H1 (cell line): ENCODE measurements at regions not wholly inside any gene's neighbourhood (a gene's known extent, or its start where the extent isn't known, plus 50 kb on each side); places are given as distances from the start of the nearest gene placed in this dataset.

ENCODE experiments used
- CTCF ChIA-PET: fragments of 300-600 bp; sonication (Branson Sonifier 250); formaldehyde crosslinking; loops from one replicate; lab custom pipeline; 2021; ENCODE audit not compliant: partially characterized antibody; lab: Charles Lee
- POLR2A ChIA-PET: fragments of 300-600 bp; sonication (Branson Sonifier 250); formaldehyde crosslinking; loops from one replicate; lab custom pipeline; 2021; ENCODE audit warnings: inconsistent platforms; ENCODE audit not compliant: partially characterized antibody; lab: Charles Lee
- DNase-seq, 2 experiments: peaks; one replicate each; pipeline versions ENCODE4 v3.0.0 to v3.0.0-alpha.2; 2010 to 2022; ENCODE audit warnings: low spot score in 2 of 2, low read depth in 1 of 2, mixed read lengths in 1 of 2
- FAIRE-seq: peaks from 2 replicates; lab custom pipeline; 2011; peaks lifted over from hg19 to GRCh38; lab: Jason Lieb, UNC
- H2AFZ ChIP-seq: 2 replicates; pipeline ENCODE4 v1.8.1; 2012; ENCODE audit warnings: low read length, inconsistent platforms
- H2AK5ac ChIP-seq: 2 replicates; pipeline ENCODE4 v1.6.1; 2013; ENCODE audit warnings: low read depth, low read length
- H2BK120ac ChIP-seq: replicated peaks from 2 replicates; pipeline ENCODE3; 2013; ENCODE audit warnings: low read depth, low read length, inconsistent platforms
- H2BK12ac ChIP-seq: 2 replicates; pipeline ENCODE4 v1.6.1; 2013; ENCODE audit warnings: low read depth, low read length
- H2BK15ac ChIP-seq: 2 replicates; pipeline ENCODE4 v1.6.1; 2013; ENCODE audit warnings: low read length
- H2BK20ac ChIP-seq: 2 replicates; pipeline ENCODE4 v1.6.1; 2013; ENCODE audit warnings: low read length
- H2BK5ac ChIP-seq: 2 replicates; pipeline ENCODE4 v1.6.1; 2013; ENCODE audit warnings: low read depth, low read length
- H3K14ac ChIP-seq: 2 replicates; pipeline ENCODE4 v1.6.1; 2013; ENCODE audit warnings: inconsistent platforms; ENCODE audit not compliant: insufficient read length
- H3K18ac ChIP-seq: 2 replicates; pipeline ENCODE4 v1.6.1; 2013; ENCODE audit warnings: low read length; ENCODE audit errors: extremely low read depth
- H3K23ac ChIP-seq: 2 replicates; pipeline ENCODE4 v1.6.1; 2013; ENCODE audit warnings: inconsistent platforms; ENCODE audit not compliant: insufficient read length
- H3K23me2 ChIP-seq: 2 replicates; pipeline ENCODE4 v1.6.1; 2013; ENCODE audit warnings: low read depth, low read length
- H3K27ac ChIP-seq: 2 replicates; pipeline ENCODE4 v1.6.1; 2011; ENCODE audit warnings: low read depth, low read length, inconsistent platforms
- H3K27me3 ChIP-seq, 4 experiments: replicated peaks in 1 of 4; 1 replicate in 1 of 4; 2 replicates in 3 of 4; pipeline versions ENCODE4 v1.6.1 to v1.8.1; 2011 to 2013; ENCODE audit warnings: low read length in 3 of 4, mild to moderate bottlenecking in 3 of 4, inconsistent platforms in 2 of 4, mixed read lengths in 2 of 4, moderate library complexity in 1 of 4; ENCODE audit not compliant: control insufficient read depth in 3 of 4, insufficient read depth in 3 of 4; ENCODE audit errors: extremely low read depth in 1 of 4
- H3K36me3 ChIP-seq, 4 experiments: 2 replicates each; pipeline versions ENCODE4 v1.6.1 to v1.8.1; 2011 to 2013; ENCODE audit warnings: mild to moderate bottlenecking in 4 of 4, low read length in 3 of 4, moderate library complexity in 2 of 4, control low read depth in 1 of 4, inconsistent platforms in 1 of 4; ENCODE audit not compliant: insufficient read depth in 4 of 4, control insufficient read depth in 2 of 4
- H3K4ac ChIP-seq: replicated peaks from 2 replicates; pipeline ENCODE3; 2013; ENCODE audit warnings: low read length, low read depth, mixed read lengths, inconsistent platforms; ENCODE audit not compliant: insufficient read length
- H3K4me1 ChIP-seq, 4 experiments: replicated peaks in 1 of 4; 1 replicate in 1 of 4; 2 replicates in 3 of 4; pipeline versions ENCODE4 v1.6.1 to v1.8.1; 2011 to 2013; ENCODE audit warnings: low read length in 3 of 4, inconsistent platforms in 2 of 4, mixed read lengths in 1 of 4; ENCODE audit not compliant: insufficient read depth in 4 of 4, control insufficient read depth in 3 of 4
- H3K4me2 ChIP-seq, 2 experiments: 2 replicates each; pipeline versions ENCODE4 v1.6.1 to v1.8.1; 2011 to 2013; ENCODE audit warnings: low read depth in 2 of 2, low read length in 2 of 2, control low read depth in 1 of 2, inconsistent platforms in 1 of 2, mild to moderate bottlenecking in 1 of 2; ENCODE audit not compliant: insufficient read depth in 1 of 2
- H3K4me3 ChIP-seq, 4 experiments: fragments of 200-600, 300-600 bp in 1 of 4; sonication (generic), shearing (Covaris generic), sonication (Bioruptor Twin) in 1 of 4; 2 replicates each; pipeline versions ENCODE4 v1.5.1 to v1.8.1; 2011 to 2016; ENCODE audit warnings: low read length in 4 of 4, low read depth in 3 of 4, control low read depth in 2 of 4, inconsistent platforms in 2 of 4, mild to moderate bottlenecking in 2 of 4, mixed read lengths in 1 of 4, moderate library complexity in 1 of 4; ENCODE audit not compliant: insufficient read depth in 2 of 4; ENCODE audit errors: extremely low read depth in 1 of 4
- H3K56ac ChIP-seq: replicated peaks from 2 replicates; pipeline ENCODE3; 2013; ENCODE audit warnings: low read depth, mild to moderate bottlenecking, mixed read lengths, low read length, inconsistent platforms; ENCODE audit not compliant: insufficient read length
- H3K79me1 ChIP-seq: 2 replicates; pipeline ENCODE4 v1.6.1; 2013; ENCODE audit warnings: low read depth, low read length, control low read depth
- H3K79me2 ChIP-seq, 2 experiments: 2 replicates each; pipeline versions ENCODE4 v1.6.1 to v1.8.1; 2012 to 2013; ENCODE audit warnings: low read length in 2 of 2, mild to moderate bottlenecking in 2 of 2, inconsistent platforms in 1 of 2; ENCODE audit not compliant: insufficient read depth in 2 of 2, control insufficient read depth in 1 of 2
- H3K9ac ChIP-seq, 4 experiments: replicated peaks in 1 of 4; 1 replicate in 1 of 4; 2 replicates in 3 of 4; pipeline versions ENCODE4 v1.6.1 to v1.8.1; 2011 to 2013; ENCODE audit warnings: low read depth in 3 of 4, low read length in 3 of 4, control low read depth in 2 of 4, mild to moderate bottlenecking in 2 of 4, moderate library complexity in 2 of 4, inconsistent platforms in 1 of 4; ENCODE audit errors: extremely low read depth in 1 of 4
- H3K9me3 ChIP-seq, 2 experiments: 2 replicates each; pipeline versions ENCODE4 v1.6.1 to v1.8.1; 2012 to 2013; ENCODE audit warnings: mild to moderate bottlenecking in 2 of 2, moderate library complexity in 2 of 2, control low read depth in 1 of 2, inconsistent platforms in 1 of 2, low read depth in 1 of 2, low read length in 1 of 2, mixed read lengths in 1 of 2; ENCODE audit not compliant: insufficient read depth in 2 of 2
- H4K20me1 ChIP-seq, 2 experiments: replicated peaks in 1 of 2; 2 replicates each; pipeline versions ENCODE3 to v1.8.1; 2011 to 2013; ENCODE audit warnings: inconsistent platforms in 2 of 2, low read length in 2 of 2, mild to moderate bottlenecking in 1 of 2; ENCODE audit not compliant: insufficient read depth in 2 of 2, control insufficient read depth in 1 of 2
- H4K5ac ChIP-seq: 2 replicates; pipeline ENCODE4 v1.6.1; 2013; ENCODE audit warnings: low read length, low read depth, mixed read lengths, inconsistent platforms; ENCODE audit not compliant: insufficient read length
- H4K8ac ChIP-seq: 2 replicates; pipeline ENCODE4 v1.8.0; 2013; ENCODE audit warnings: mild to moderate bottlenecking, moderate library complexity, low read length, inconsistent platforms; ENCODE audit not compliant: insufficient read depth; ENCODE audit errors: extremely low read depth
- H4K91ac ChIP-seq: replicated peaks from 2 replicates; pipeline ENCODE3; 2013; ENCODE audit warnings: low read length, mixed read lengths, inconsistent platforms; ENCODE audit not compliant: insufficient read length
- CBX8 ChIP-seq: fragments of 300-800, 300-1000 bp; sonication (generic); IDR thresholded peaks from 2 replicates; pipeline ENCODE4 v1.7.1; 2016; ENCODE audit warnings: low read depth, low read length, borderline replicate concordance
- PHF8 ChIP-seq: fragments of 200-600 bp; sonication (generic); conservative IDR thresholded peaks from 2 replicates; pipeline ENCODE4 v1.7.1; 2012; ENCODE audit warnings: low read depth, mild to moderate bottlenecking, inconsistent platforms, low read length, moderate library complexity
- WGBS, 2 experiments: shearing (Covaris generic) in 1 of 2; methylation state at CpG; one replicate each; pipeline versions ENCODE4 v1.1.6 to v1.1.7; 2013 to 2015; ENCODE audit warnings: low lambda C conversion rate in 2 of 2, mixed read lengths in 2 of 2, inconsistent platforms in 1 of 2, low coverage in 1 of 2, missing lambda C conversion rate in 1 of 2; ENCODE audit not compliant: insufficient replicate concordance in 2 of 2, insufficient coverage in 1 of 2, insufficient read length in 1 of 2; ENCODE audit errors: extremely low coverage in 1 of 2, missing lambda C conversion rate in 1 of 2; 5-methylcytosine and 5-hydroxymethylcytosine counted together

DNA sequence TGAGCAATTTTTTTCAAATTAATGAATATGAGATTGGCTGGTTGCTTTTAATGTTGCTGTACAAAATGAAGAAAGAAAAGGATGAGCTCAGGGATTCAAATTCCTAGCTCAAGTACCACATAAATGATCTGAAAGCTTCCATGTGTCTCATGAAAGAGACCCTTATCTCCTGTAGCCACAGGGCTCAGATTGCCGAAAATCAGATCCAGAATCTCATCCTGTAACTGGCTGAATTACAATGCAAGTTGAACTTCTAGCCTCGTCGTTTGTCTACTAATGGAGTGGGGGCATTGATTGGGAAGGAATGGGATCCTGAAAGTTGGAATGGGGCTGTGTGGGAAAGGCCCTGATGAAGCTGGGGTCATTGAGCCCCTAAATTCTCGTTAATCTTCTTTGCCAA is 143.4 kb upstream of the ATP6AP2 start:
- Histone ChIP-seq H3K36me3 (no peaks in the 10 kb centered on the region), H2BK120ac (no peak overlapping the region), H2BK5ac (no peak overlapping the region), H3K14ac (no peak overlapping the region), H3K4me2 (no peak overlapping the region), H2AK5ac (no peak overlapping the region), H3K18ac (no peak overlapping the region), H4K5ac (no peak overlapping the region), H2BK12ac (no peak overlapping the region), H3K56ac (no peak overlapping the region), H3K23ac (no peak overlapping the region), H3K79me2 (no peaks in the 10 kb centered on the region)
- no peak for DNase-seq
- CTCF ChIA-PET = no interaction called here
- 92% methylated on average over 4 of the region's 4 CpGs; no CpG with 5 or more reads in 1 of the 2 experiments for WGBS, 2 experiments
- TF ChIP-seq PHF8 (no peak), CBX8 (no peak)
- TF ChIP-seq, all 59 proteins: peak for 0
- H3K9me3 ChIP-seq = no peaks in the 10 kb centered on the region
- H3K4me1 ChIP-seq = peaks cover 2 to 8% (median 8%) of the 10 kb centered on the region in 4 experiments; a peak in 5 of 7 replicates
- no peaks in the 10 kb centered on the region for H4K20me1 ChIP-seq
- H2AFZ ChIP-seq = no peak overlapping the region
- H4K8ac ChIP-seq = no peak overlapping the region
- H2BK20ac ChIP-seq = no peak overlapping the region
- H3K27me3 ChIP-seq = no peaks in the 10 kb centered on the region
- H3K4me3 ChIP-seq = no peak overlapping the region
- no peak for FAIRE-seq
- no peaks in the 10 kb centered on the region for H3K23me2 ChIP-seq
- H4K91ac ChIP-seq = no peak overlapping the region
- H3K27ac ChIP-seq = no peak overlapping the region
- H3K79me1 ChIP-seq = no peaks in the 10 kb centered on the region
- POLR2A ChIA-PET = interaction anchor here (1.0 kb wide), 1 partner anchor 15 kb away, joined by 3 read pairs; no protein-coding TSS in a partner anchor
- no peak overlapping the region for H3K9ac ChIP-seq
- H2BK15ac ChIP-seq = no peak overlapping the region
- H3K4ac ChIP-seq = no peak overlapping the region
